ENCODE measurements at regions not wholly inside any gene's neighbourhood (a gene's known extent, or its start where the extent isn't known, plus 50 kb on each side); places are given as distances from the start of the nearest gene placed in this dataset.

DNA sequence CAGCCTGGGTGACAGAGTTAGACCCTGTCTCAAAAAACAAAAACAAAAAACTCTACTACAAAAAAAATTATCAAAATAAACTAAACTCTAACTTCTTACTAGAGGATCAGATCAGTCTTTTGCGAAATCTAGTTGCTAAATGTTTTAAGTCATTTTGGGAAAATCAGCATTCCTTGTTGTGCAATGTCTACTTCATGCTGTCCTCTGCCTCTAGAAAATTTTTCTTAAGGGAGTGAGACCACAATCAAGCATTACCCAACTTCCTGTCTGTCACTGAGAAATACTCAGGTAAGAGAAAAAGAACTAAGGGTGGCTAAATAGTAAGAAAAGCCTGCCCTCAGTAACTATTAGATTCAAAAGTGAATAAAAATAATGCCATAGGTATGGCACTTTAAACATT, 67.2 kb upstream of the FOXD3 start:
- no peak for TF ChIP-seq EZH2phosphoT487 (IDR thresholded peaks at IDR 0.05; ENCODE audit: low read depth, severe bottlenecking, unreplicated experiment)
- TF ChIP-seq, protein P1, sequence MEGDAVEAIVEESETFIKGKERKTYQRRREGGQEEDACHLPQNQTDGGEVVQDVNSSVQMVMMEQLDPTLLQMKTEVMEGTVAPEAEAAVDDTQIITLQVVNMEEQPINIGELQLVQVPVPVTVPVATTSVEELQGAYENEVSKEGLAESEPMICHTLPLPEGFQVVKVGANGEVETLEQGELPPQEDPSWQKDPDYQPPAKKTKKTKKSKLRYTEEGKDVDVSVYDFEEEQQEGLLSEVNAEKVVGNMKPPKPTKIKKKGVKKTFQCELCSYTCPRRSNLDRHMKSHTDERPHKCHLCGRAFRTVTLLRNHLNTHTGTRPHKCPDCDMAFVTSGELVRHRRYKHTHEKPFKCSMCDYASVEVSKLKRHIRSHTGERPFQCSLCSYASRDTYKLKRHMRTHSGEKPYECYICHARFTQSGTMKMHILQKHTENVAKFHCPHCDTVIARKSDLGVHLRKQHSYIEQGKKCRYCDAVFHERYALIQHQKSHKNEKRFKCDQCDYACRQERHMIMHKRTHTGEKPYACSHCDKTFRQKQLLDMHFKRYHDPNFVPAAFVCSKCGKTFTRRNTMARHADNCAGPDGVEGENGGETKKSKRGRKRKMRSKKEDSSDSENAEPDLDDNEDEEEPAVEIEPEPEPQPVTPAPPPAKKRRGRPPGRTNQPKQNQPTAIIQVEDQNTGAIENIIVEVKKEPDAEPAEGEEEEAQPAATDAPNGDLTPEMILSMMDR (IDR thresholded peaks at IDR 0.05; ENCODE audit: poor library complexity): no peak
